Occipital lobe (tissue), 1 donor: ENCODE measurements at regions not wholly inside any gene's neighbourhood (a gene's known extent, or its start where the extent isn't known, plus 50 kb on each side); places are given as distances from the start of the nearest gene placed in this dataset.
"Not testable (repeated sequence)": the region's sequence is repeated elsewhere in the genome, so short reads cannot be mapped to it uniquely, and the experiment has no call there.

Experiments used
- DNase-seq: peaks from one replicate; lab custom pipeline; 2025; lab: John Stamatoyannopoulos, UW

DNA sequence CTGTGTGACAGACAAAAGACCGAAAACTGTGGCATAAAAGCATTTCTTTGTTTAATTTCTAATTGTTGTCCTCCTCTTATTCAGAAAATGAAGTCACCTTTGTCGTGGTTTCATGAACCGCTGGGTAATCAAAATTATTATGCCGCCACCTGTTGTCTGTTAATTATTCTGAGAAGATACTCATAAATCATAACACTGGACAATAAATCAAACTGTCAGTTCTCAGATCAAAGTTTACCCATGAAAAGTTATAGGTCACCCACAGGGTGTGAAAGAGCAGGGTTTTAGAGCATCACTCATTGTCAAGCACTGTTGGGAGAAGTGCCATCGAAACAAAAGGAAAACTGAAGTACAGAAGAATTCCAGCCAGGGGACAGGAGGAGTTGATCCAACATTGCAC lies 474.3 kb downstream of the NR2F2 start:
- no peak for DNase-seq

DNA sequence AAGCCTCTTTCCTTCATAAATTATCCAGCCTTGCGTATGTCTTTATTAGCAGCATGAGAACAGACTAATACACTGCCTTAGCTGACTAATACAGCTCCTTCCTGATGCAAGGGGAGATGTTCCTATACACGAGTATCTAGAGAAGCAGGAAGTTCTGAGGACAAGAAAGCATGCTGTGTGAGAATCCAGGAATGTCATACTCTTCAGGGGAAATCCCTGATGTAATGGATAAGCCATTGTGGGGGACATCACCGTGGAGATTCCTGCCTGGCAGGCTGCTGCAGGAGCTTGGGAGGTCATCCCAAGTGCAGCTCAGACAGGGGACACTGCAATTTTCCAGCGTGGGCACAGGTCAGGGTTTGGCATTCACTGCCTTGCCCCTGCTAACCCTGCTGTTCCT lies 476.9 kb downstream of the NR2F2 start:
- no peak for DNase-seq

DNA sequence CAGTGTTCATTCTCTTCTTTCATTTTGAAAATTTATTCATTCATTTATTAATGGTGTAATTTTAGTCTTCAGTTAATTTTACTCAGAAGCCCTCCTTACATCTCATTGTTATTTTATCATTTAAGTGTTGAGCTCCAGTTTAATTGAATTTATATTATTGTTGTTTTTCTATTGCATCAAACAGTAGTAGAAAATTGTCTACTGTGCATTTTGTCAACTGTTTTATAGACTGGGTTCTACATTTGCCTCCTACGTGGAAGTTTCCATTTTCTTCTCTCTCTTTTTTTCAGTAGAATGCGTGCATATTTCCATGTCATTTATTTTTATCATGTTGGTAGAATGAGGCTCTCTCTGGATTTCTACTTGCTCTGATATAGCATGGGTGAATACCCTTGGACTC lies 487.4 kb downstream of the NR2F2 start:
- DNase-seq, result no peak

DNA sequence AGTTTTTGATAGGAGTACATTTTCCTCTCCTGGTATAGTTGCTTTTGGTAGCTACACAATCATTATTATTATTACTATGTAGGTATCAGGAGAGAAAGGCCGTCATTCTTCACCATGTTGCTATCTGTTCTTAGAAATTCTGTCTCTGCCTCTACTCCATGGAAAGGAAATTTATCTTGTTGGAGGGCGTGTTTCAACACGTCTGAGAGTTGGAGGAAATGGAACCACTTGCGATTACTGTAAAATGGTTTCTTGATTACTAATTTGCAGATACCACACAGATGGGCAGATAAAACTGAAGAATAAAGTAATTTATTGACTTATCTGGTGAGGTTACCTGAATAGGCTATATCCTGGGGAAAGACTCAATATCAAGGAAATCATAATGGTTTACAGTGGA lies 488.4 kb downstream of the NR2F2 start:
- DNase-seq, result no peak

DNA sequence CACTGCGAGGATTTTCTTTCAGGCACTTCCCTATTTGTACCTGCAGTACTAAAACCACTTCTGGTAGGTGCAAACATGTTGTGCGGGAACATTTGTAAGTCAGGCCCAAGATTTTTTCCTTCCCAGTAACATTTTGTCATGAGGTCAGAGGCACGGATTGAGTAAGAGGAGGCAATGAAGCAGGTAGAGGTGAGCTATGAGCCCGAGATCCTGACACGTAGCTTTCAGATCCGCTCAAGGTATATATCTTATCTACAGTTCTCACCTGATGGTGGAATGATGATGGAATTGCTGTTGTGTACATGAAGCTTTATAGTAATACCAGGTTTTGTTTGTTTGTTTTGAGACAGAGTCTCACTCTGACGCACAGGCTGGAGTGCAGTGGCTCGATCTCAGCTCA lies 497.5 kb downstream of the NR2F2 start:
- DNase-seq, result no peak

DNA sequence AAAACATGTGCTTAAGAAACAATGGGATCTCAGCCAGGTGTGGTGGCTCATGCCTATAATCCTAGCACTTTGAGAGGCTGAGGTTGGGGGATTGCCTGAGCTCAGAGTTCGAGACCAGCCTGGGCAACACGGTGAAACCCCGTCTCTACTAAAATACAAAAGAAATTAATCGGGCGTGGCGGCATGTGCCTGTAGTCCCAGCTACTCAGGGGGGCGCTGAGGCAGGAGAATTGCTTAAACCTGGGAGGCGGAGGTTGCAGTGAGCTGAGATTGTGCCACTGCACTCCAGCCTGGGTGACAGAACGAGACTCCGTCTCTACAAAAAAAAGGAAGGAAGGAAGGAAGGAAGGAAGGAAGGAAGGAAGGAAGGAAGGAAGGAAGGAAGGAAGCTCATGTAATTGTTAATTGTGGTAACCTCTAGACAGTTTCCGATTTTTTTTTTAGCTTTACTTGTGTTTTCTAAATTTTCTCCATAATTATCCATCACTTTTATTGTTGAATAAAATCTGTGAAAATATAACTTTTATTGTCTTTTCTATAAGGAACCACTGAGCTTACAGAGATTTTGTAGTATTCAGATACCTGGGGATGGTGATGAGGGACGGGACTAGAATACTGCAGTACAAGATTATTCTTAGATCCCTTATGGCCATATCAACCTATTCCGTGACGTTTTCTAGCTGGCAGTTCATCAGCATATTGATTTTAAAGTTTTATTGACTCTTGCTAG lies 506.9 kb downstream of the NR2F2 start:
- no peak for DNase-seq

DNA sequence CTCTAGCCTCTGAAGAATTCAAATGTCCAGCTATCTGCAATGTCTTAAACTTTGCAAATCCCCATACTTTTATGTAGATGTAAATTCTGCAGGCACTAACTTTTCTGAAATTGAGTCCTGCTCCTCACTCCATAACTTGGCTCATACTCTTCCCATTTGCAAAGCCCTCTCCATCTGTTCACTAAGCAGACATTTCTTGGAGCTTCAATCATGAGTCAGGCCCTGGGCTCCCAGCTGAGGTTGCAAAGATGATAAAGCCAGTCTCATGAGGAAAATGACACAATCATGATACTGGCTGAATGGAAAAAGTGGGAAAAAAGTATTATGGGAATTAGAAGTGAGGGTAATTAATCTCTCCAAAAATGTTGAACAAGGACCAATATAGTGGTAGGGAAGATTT lies 507.6 kb downstream of the NR2F2 start:
- no peak for DNase-seq

DNA sequence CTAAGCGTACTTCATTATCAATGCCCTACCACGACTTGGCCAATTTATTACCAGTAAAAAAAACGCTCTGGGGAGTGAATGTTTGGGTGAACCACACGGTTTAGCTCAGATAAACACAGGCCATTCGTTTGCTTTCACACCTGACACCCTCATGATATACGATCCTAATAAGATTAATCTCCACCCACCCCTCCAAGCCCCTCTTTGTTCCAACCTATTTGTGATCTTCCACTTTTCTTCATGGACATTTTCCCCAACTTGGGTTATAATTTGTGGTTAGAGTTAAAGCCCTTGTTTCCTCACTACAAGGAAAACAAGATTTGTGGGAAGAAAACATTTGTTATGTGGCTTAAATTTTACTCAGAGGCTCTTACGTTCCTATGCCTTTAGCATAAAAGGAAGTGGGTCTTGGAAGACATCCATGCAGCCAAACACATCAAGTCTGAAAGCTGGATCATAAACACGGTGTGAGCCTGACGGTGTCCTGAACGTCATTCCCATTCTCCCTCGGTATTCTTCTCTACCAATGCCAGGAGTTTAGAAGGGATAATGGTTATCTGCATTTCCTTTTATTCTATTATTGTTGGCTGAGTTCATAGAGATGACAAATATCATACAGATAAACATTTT lies 518.9 kb downstream of the NR2F2 start:
- no peak for DNase-seq

DNA sequence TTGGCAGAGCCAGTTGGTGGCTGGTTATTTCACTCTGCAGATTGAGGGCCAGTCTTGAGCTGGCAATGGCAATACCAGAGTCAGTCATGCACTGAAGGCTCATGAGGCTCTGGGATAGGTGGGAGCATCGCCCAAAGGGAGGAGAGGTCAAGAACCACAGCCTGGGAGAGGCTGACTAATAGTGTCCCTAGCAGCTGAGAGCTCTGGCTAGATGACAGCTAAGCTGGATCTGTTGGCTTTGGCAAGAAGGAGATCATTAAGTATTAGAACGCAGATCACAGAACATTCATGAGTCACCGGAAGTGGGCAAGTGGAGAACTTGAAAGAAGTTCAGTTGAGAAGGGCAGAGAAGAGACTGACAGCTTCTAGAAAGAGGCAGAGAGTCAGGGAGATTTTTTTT lies 521.1 kb downstream of the NR2F2 start:
- DNase-seq, result no peak

DNA sequence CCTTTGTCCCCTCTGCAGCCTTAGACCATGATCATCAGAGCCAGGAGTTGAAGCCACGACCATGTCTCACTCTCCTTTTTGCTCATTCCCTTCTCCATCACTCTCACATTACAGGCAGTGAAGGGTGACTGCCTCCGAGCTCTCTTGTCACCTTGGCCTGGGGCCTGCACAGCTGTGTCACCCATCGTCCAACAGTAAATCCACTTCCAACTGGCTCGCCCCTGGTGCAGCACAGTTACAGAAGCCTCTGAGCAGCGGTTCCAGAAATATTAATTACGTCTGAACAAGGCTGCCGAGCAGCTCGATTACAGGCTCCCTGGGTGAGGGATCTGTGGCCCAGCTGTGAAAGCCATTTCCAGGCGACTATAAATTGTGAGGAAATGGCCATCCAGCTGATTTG lies 528.2 kb downstream of the NR2F2 start:
- no peak for DNase-seq

DNA sequence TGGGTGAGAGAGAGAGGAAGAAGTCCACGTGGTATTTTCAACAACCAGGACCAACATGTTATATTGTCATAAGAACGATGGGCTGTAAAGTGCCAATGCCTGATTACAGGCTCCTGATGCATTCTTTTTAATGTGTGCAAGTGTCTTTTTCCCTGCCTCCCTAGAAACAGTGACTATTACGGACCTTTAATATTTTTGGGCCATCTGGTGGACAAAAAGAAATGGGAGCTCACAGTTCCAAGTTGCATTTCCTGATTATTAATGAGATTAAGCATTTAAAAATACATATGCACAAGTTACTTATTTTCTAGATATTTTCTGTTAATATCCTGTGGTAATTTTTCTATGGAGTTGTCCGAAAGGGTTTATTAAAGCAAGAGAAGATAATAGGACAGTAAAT lies 530.2 kb downstream of the NR2F2 start:
- no peak for DNase-seq

DNA sequence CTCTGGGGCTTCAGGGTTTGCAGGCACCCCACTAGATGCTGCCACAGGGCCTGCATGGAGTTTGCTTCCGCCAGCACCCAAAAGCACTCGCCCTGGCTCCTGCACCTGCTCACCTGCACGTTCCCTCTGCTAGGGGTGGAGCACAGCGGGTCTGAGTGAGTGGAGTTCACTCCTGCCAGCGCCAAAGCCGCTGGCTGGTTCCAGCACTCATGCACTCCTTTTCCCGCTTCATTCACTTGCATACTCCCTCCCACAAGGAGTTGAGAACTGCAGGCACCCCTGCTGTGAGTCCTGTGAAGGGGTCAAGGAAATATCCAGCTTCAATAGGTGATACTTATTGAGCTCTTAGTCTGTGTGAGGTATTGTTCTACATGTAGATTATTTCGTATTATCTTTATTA lies 537.5 kb downstream of the NR2F2 start:
- no peak for DNase-seq

DNA sequence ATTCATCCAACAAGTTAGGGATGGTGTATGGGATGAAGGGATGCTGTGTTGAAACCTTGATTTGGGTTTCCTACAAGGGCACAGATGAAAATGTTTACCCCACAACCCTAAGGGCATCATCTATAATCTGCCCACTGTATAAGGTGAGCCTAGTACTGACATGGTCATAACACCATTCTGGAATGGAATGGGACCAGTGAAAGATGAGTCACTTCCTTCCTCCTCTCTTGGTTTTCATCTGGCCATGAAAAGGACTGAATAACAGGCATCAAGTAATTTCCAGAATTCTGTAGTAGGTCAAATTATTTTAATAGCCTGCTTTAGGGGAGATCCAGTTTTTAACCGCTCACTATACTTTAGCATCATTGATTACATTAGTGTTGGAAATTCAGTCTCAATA lies 538.6 kb downstream of the NR2F2 start:
- no peak for DNase-seq

DNA sequence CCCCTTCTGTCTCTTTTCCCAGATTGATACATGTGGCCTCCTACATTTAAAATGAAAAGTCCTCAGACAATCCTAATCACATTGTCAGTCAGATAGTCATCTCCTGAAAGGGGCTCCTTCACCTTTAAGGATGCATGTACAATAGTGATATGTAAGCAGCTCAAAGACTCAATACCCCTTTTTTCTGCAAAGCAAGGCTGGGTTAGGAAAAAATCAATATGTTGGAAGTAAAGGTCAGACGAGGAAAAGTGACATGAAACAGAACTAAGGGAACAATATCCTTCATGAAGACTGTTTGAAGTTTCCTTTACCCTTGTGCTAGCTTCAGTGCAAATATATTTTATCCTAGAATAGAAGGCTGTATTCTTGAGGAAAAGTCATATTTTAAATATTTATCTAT lies 539.3 kb downstream of the NR2F2 start:
- no peak for DNase-seq

DNA sequence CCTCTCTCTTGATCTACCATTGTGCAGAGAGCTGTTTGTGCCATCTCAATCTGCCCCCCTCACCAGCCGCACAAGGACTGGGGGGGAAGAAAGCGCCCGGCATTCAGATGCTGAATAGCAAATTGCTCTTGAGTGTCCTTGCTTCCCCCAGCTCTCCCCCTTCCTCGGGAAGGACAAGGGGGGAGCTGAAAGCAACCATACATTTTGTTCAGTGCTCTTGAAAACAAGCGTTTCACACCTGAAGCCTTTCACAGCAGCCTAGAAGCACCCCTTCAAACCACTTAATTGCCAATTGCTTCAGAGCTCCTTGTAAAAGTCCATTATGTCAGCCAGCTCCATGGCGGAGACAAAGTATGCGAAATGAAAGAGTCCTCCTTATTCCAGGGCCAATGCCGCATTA lies 540.1 kb downstream of the NR2F2 start:
- no peak for DNase-seq

DNA sequence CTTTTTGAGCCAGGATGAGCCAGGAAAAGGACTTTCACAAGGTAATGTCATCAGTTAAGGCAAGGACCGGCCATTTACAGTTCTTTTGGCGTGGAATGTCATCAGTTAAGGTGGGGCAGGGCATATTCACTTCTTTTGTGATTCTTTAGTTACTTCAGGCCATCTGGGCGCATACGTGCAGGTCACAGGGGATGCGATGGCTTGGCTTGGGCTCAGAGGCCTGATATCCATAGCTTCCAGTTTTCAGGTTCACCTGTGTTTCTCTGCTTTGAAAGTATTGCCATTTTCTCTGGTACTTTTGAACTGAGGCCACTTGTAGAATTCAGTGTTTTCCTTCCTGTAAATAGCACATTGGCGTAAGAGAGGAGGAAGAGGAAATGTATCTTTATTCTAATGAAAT lies 546.9 kb downstream of the NR2F2 start:
- DNase-seq, result not testable (repeated sequence)

DNA sequence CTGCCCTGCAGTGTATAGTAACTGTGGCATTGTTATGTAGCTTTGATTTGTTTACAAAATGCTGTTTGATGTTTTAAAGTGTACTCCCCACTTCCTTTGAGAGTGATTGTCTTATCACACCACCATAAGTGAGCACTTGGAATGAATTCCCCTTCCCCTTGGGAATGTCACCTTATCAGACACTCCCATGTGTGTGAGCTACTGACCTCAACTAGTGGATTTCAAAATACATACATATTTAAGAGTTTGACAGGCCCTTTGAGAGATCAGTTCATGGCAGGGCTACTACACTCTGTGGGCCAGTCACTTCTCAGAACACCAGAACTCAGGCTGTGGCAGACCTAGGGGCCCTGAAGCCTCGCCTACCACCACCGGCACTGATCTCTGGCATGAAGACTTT lies 547.6 kb downstream of the NR2F2 start:
- no peak for DNase-seq

DNA sequence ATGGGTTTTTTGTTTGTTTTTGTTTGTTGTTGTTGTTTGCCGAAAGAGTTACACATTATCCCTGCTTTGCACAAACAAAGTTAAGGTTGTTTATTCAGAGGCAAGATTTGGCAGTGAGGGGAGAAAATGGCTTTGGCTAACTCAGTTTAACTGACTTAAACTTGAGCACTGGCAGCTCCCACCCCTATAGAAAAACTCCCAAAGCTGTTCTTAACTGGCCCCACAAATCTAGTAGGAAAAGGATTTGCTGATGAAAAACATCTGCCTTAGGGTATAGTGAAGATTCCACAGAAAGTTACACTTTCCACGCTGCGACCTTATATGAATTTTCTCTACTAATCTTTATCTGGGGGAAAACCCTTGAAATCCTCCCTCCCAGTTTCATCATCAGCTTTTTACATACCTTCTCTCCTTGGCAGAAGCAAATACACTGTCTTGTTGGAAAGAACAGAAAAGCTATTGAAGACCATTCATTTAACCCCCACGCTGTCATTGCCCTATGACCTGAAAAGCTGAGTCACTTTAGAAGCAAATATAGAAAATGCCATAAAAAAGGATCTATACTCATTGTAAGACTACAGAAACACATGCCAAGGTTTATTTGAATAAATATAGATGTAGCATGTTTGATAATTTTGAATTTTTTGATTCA lies 551.7 kb downstream of the NR2F2 start:
- DNase-seq, result no peak

DNA sequence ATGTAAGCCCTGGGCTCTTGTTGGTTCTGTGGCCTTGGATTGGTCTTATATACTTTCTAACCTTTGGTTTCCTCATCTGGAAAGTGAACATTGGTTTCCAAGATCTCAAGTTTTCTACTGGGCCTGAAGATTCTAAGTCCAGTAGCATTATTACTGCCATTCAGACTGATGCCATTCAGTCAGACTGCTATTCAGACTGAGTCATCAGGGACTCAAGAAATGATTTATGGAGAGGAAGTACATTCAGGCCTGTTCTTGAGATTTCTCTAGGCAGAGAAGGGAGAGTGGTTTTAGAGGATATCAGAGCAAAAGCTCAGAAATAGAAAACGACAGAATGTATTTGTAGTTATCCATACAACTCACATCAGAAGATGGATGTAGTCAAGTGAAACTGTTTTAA lies 557.2 kb downstream of the NR2F2 start:
- no peak for DNase-seq

DNA sequence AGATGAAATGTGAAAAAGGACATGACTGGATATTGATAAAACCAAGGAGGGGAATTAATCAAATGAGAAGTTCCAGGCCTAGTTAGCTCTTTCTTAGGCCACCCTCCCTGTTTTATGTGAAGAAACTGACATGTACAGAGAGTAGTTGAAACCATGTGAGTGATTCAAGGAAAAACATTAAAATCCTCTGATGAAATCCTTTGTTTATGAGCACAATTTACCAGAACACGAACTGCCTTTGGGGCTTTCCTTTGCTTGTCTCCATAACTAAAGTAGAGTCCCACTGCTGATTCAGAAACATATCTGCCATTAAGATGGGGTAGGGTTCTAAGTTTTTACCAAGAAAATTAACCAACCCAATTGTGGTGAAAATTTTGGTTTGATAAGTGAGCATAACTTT lies 558.3 kb downstream of the NR2F2 start:
- no peak for DNase-seq

DNA sequence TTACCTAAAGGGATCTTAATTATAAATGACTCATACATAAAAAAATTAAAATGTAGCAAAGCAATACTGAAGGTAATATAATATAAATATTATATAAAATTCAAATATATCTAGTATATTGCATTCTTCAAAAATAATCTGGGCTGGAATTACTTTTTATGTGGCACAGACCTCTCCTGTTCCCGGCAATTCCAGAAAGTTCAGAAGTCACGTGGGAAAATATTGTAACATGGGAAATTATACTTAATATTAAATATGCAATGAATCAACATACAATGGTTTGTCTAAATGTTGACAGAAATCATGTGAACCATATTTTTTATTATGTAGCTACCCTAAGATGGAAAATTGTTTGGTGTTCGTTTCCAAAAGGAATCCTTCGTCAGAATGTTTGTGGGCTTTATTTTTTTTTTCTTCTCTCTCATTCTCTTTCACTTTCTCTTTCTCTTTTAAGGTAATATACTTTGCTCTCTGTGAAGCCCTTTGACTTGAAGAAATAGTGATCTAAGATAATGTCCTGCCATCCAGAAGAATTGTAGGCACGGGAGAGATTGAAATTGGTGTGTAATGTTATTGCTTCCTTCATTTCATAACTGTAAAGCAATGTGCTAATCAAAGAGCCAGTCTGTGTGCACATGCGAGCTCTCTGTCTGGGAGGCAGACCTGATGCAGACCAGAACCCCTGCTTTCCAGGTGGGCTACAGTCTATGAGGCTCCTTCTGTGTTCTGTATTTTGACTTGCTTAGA lies 559.4 kb downstream of the NR2F2 start:
- DNase-seq, result no peak

DNA sequence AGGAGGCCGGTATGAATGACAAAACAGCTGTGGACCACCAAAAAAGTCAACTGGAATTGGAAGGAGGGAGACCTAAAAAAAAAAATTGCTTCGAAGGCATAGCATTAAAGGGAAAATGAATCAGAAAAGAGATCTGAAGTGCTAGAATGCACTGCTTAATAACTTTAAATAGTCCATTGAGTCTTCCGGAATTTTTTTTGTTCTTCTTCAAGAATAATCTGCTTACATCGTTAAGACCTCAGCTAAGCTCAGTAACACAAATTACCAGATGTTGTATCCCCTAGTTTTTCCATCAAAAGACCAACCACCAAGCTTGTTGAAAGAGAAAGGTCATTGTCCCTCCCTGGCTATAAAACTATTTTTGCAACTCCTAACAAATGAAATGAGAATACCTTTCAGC lies 560.5 kb downstream of the NR2F2 start:
- DNase-seq, result no peak
